ENCODE measurements at regions not wholly inside any gene's neighbourhood (a gene's known extent, or its start where the extent isn't known, plus 50 kb on each side); places are given as distances from the start of the nearest gene placed in this dataset.
A peak's percentile ranks its signal among the peaks of the same experiment; 100 is the strongest.

DNA sequence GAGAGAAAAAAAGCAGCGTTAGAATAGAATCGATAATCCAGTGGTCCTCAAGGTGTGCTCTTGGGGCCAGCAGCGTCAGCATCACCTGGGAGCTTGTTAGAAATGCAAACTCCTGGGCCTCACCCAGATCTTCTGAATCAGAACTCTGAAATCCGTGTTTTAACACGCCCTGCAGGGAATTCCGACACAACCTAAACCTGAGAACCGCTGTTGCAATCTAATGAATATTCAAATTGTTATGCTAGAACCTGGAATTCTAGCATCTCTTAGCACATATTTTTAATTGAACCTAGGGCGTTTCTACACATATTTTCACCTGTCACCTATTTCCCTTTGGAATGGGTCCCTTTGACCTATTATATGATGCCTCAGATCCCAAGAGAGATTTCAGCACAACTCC, 175.7 kb downstream of the PSMG1 start:
- TF ChIP-seq MYC (IDR thresholded peaks at IDR 0.05; ENCODE audit: low read depth, low read length) (no peak), MAX (IDR thresholded peaks at IDR 0.05; ENCODE audit: low read depth, low read length) (no peak), POLR2A (IDR thresholded peaks at IDR 0.05; ENCODE audit: extremely low read depth, insufficient read length) (no peak)
- TF ChIP-seq, protein P1, sequence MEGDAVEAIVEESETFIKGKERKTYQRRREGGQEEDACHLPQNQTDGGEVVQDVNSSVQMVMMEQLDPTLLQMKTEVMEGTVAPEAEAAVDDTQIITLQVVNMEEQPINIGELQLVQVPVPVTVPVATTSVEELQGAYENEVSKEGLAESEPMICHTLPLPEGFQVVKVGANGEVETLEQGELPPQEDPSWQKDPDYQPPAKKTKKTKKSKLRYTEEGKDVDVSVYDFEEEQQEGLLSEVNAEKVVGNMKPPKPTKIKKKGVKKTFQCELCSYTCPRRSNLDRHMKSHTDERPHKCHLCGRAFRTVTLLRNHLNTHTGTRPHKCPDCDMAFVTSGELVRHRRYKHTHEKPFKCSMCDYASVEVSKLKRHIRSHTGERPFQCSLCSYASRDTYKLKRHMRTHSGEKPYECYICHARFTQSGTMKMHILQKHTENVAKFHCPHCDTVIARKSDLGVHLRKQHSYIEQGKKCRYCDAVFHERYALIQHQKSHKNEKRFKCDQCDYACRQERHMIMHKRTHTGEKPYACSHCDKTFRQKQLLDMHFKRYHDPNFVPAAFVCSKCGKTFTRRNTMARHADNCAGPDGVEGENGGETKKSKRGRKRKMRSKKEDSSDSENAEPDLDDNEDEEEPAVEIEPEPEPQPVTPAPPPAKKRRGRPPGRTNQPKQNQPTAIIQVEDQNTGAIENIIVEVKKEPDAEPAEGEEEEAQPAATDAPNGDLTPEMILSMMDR (IDR thresholded peaks at IDR 0.05; ENCODE audit: low read depth, low read length): no peak
- DNase-seq (ENCODE audit: low read depth): no peak
- no peak overlapping the region for H3K4me3 ChIP-seq (ENCODE audit: low read depth, low read length)

DNA sequence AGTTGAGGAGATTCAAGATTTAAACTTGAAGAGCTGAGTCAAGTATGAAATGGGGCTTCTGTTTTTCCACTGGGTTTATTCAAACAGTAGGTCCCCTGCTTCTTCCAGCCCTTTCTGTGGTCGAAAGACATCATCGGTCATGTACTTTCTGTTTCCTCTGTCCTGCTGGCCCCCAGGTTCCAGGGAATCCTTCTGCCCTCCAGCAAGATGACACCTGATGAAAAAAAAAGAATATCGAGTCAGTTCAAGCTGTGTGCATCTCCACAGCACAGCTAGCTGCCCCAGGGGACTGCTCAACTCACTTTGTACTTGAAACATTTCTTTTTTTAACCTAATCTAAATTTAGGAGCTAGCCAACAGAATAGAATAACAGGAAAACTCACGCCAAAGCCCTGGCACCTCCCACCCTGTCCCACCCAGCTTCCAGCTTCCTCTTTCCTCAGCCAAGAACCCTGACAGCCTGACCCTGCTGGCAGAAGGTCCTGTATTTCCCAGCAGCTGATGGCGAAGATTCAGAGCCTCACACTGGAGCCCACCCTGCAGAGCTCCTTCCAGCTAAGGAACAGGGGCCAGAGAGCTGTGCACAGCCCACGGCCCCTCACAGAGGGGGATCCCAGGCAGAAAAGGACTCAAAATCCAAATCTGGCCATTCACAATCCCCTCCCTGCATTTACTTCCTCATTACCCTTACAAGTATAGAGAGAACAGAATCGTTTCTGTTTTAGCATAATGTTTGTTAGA, 176.5 kb downstream of the PSMG1 start:
- peak; percentile 68 for DNase-seq (ENCODE audit: low read depth)
- TF ChIP-seq MYC (IDR thresholded peaks at IDR 0.05; ENCODE audit: low read depth, low read length): no peak
- TF ChIP-seq, protein P1 (IDR thresholded peaks at IDR 0.05; ENCODE audit: low read depth, low read length): no peak
- TF ChIP-seq MAX (IDR thresholded peaks at IDR 0.05; ENCODE audit: low read depth, low read length): no peak
- TF ChIP-seq POLR2A (IDR thresholded peaks at IDR 0.05; ENCODE audit: extremely low read depth, insufficient read length): no peak
- peak overlapping the region; percentile 21 for H3K4me3 ChIP-seq (ENCODE audit: low read depth, low read length)

DNA sequence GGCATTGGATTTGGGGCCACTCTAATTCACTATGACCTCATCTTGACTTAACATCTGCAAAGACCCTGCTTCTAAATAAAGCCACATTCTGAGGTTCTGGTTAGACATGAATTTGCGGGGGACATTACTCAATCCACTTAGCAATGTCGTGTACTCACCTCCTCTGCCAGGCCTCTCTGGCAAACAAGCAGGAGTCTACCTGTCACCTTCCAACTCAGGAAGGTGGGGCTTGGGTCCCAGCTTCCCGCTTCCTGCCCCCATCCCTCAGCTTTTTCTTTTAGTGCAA, 177.8 kb downstream of the PSMG1 start:
- DNase-seq (ENCODE audit: low read depth): peak; percentile 48
- TF ChIP-seq POLR2A (IDR thresholded peaks at IDR 0.05; ENCODE audit: extremely low read depth, insufficient read length) (no peak), MYC (IDR thresholded peaks at IDR 0.05; ENCODE audit: low read depth, low read length) (no peak)
- H3K4me3 ChIP-seq (ENCODE audit: low read depth, low read length): no peak overlapping the region

GRCh38 chr21:39004634-39005501, 178.4 kb downstream of the PSMG1 start:
- TF ChIP-seq MAX (IDR thresholded peaks at IDR 0.05; ENCODE audit: low read depth, low read length) (no peak; the same call in 1 of the 2 replicates), MYC (IDR thresholded peaks at IDR 0.05; ENCODE audit: low read depth, low read length) (no peak), POLR2A (IDR thresholded peaks at IDR 0.05; ENCODE audit: extremely low read depth, insufficient read length) (no peak)
- DNase-seq (ENCODE audit: low read depth): peak; percentile 82

DNA sequence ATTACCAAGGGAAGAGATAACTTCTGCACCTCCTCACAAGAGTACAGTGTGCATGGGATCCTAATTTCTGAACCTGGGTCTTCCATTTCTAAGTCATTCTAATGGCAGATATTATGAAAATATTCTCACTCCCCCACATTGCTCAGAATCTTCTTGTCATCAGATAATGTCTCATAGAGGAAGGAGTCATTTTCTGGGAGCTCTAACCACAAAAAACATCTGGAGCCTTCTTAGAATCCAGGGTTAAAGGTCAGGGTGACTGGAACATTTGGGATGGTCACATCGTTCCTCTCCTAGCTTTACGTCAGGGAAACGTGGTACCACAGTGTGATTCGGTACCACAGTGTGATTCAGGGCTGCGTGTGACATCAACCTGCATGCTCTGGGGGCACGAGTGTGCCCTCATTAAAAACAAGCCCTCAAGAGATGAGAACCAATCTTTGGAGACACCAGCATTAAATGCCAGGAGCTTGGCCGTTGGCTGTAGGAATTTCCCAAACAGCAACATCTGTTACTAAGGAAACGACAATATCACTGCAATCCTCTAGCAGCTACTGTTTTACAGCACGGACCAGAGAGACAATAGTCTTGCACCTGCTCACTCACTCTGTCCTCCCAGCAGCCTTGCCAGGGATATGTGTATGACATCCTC, 179.1 kb downstream of the PSMG1 start:
- H3K4me3 ChIP-seq (ENCODE audit: low read depth, low read length): no peak overlapping the region
- TF ChIP-seq MAX (IDR thresholded peaks at IDR 0.05; ENCODE audit: low read depth, low read length): no peak
- DNase-seq (ENCODE audit: low read depth): peak; percentile 30

More at GRCh38 chr21:39004634-39005501, 178.4 kb downstream of the PSMG1 start:
- H3K4me3 ChIP-seq (ENCODE audit: low read depth, low read length): no peak overlapping the region

DNA sequence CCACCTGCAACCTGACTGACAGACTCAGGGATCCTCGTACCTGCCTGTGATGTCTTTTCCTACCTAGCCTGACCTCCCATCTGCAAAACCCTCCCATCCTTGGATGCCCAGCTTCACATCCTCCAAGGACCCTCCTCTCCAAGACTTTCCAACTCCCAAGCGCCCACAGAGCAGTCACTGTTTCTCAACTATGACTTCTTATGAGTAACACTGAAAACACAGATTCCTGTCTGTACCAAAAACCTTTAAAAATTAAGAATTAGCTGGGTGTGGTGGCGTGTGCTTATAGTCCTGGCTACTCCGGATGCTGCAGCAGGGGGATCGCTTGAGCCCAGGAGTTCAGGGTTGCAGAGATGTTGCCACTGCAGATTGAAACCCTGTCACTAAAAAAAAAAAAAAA, 181.9 kb downstream of the PSMG1 start:
- no peak for DNase-seq (ENCODE audit: low read depth)
- TF ChIP-seq, protein P1 (IDR thresholded peaks at IDR 0.05; ENCODE audit: low read depth, low read length): no peak
- no peak for TF ChIP-seq MAX (IDR thresholded peaks at IDR 0.05; ENCODE audit: low read depth, low read length)
- TF ChIP-seq MYC (IDR thresholded peaks at IDR 0.05; ENCODE audit: low read depth, low read length): no peak
- TF ChIP-seq POLR2A (IDR thresholded peaks at IDR 0.05; ENCODE audit: extremely low read depth, insufficient read length): no peak
- H3K4me3 ChIP-seq (ENCODE audit: low read depth, low read length): no peak overlapping the region

GRCh38 chr21:39000496-39000895, 182.8 kb downstream of the PSMG1 start:
- no peak overlapping the region for H3K4me3 ChIP-seq (ENCODE audit: low read depth, low read length)
- no peak for TF ChIP-seq MYC (IDR thresholded peaks at IDR 0.05; ENCODE audit: low read depth, low read length)
- TF ChIP-seq POLR2A (IDR thresholded peaks at IDR 0.05; ENCODE audit: extremely low read depth, insufficient read length): no peak
- TF ChIP-seq, protein P1 (IDR thresholded peaks at IDR 0.05; ENCODE audit: low read depth, low read length): no peak
- no peak for TF ChIP-seq MAX (IDR thresholded peaks at IDR 0.05; ENCODE audit: low read depth, low read length)
- DNase-seq (ENCODE audit: low read depth): peak; percentile 76
